Fibroblast of the aortic adventitia (primary cell): ENCODE measurements at regions not wholly inside any gene's neighbourhood (a gene's known extent, or its start where the extent isn't known, plus 50 kb on each side); places are given as distances from the start of the nearest gene placed in this dataset. TPM values are rescaled to one million over a fixed set of nuclear protein-coding genes. Genes with fewer than 3 reads are reported as not detected.

Experiments
- DNase-seq: peaks from one replicate; pipeline ENCODE4 v3.0.0-alpha.2; 2010; ENCODE audit warnings: low read depth
- H3K4me3 ChIP-seq: 2 replicates; pipeline ENCODE4 v1.5.1; 2011; ENCODE audit warnings: low read depth, mild to moderate bottlenecking, control low read depth, low read length, moderate library complexity
- CTCF ChIP-seq: IDR thresholded peaks from 2 replicates; pipeline ENCODE4 v1.5.1; 2011; ENCODE audit warnings: mild to moderate bottlenecking, low read length, control low read depth, inconsistent platforms; ENCODE audit not compliant: insufficient read depth
- small RNA-seq: library from RNA; depleted of rRNA; stranded (forward); fragments of <200 nt; gene quantifications from one replicate; pipeline ENCODE3, GENCODE V24; 2012

GRCh38 chr13:99614465-99614885 lies 113.2 kb downstream of the TM9SF2 start:
- TF ChIP-seq CTCF: no peak
- peak; percentile 5 for DNase-seq
- no peak overlapping the region for H3K4me3 ChIP-seq

Small RNA genes in the stretch of these regions (small RNA-seq; reads per million reads assigned to genes)
- not detected for gene MIR4306
- not detected for gene RF00402
